Chondrocyte (in vitro differentiated cells): ENCODE measurements at regions not wholly inside any gene's neighbourhood (a gene's known extent, or its start where the extent isn't known, plus 50 kb on each side); places are given as distances from the start of the nearest gene placed in this dataset.

Experiments
- DNase-seq: peaks from one replicate; pipeline ENCODE4 v3.0.0; 2021; ENCODE audit warnings: mixed read lengths, low spot score
- H3K27ac Mint-ChIP-seq: one replicate; pipeline ENCODE4 v1.8.0; 2021; ENCODE audit warnings: mild to moderate bottlenecking, moderate library complexity, mixed read lengths; ENCODE audit not compliant: unreplicated experiment
- H3K27me3 Mint-ChIP-seq: 2 replicates; pipeline ENCODE4 v1.8.0; 2021; ENCODE audit warnings: low read depth, mixed read lengths
- H3K36me3 Mint-ChIP-seq: 2 replicates; pipeline ENCODE4 v1.8.0; 2021; ENCODE audit warnings: low read depth, mixed read lengths
- H3K4me1 Mint-ChIP-seq: 2 replicates; pipeline ENCODE4 v1.8.0; 2021; ENCODE audit warnings: low read depth, mild to moderate bottlenecking, mixed read lengths
- H3K4me3 Mint-ChIP-seq: one replicate; pipeline ENCODE4 v1.8.0; 2021; ENCODE audit warnings: mild to moderate bottlenecking, moderate library complexity, mixed read lengths; ENCODE audit not compliant: unreplicated experiment
- H3K9me3 Mint-ChIP-seq: 2 replicates; pipeline ENCODE4 v1.8.0; 2021; ENCODE audit warnings: low read depth, mixed read lengths
- TF ChIP-seq, protein P1 (sequence below): fragments of 200-600 bp; sonication (generic); IDR thresholded peaks from 2 replicates; pipeline ENCODE4 v1.5.0; 2021; ENCODE audit warnings: antibody characterized with exemption, mild to moderate bottlenecking, moderate library complexity

- no peak for DNase-seq
- TF ChIP-seq, protein P1, sequence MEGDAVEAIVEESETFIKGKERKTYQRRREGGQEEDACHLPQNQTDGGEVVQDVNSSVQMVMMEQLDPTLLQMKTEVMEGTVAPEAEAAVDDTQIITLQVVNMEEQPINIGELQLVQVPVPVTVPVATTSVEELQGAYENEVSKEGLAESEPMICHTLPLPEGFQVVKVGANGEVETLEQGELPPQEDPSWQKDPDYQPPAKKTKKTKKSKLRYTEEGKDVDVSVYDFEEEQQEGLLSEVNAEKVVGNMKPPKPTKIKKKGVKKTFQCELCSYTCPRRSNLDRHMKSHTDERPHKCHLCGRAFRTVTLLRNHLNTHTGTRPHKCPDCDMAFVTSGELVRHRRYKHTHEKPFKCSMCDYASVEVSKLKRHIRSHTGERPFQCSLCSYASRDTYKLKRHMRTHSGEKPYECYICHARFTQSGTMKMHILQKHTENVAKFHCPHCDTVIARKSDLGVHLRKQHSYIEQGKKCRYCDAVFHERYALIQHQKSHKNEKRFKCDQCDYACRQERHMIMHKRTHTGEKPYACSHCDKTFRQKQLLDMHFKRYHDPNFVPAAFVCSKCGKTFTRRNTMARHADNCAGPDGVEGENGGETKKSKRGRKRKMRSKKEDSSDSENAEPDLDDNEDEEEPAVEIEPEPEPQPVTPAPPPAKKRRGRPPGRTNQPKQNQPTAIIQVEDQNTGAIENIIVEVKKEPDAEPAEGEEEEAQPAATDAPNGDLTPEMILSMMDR: no peak
- Mint-ChIP-seq H3K27me3 (no peaks in the 10 kb centered on the region), H3K9me3 (no peaks in the 10 kb centered on the region), H3K4me3 (no peak overlapping the region), H3K4me1 (no peaks in the 10 kb centered on the region), H3K36me3 (peaks cover 3% of the 10 kb centered on the region), H3K27ac (no peak overlapping the region)
These were observed 95.4 kb downstream of the PXDC1 start for GRCh38 chr6:3656076-3656475.

DNA sequence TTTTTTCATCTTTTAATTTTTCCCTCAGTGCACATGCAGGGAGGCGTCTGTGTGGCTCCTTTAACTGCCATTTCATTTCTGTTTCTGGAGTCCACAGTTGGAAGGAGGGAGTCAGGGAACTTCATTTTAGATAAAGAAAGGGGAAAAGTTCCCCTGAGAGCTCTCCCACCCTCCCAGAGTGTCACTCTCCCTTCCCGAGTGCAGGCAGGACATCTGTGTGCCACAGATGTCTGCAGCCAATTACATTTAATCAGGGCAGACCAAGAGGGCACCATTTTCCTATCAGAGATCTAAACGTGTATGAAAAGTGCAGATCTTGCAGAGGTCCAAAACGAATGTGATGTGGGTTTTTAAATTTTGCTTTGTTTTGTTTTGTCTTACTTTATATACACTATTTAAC lies 96.6 kb downstream of the PXDC1 start:
- Mint-ChIP-seq H3K4me3 (no peak overlapping the region), H3K36me3 (peaks cover 3% of the 10 kb centered on the region), H3K4me1 (no peaks in the 10 kb centered on the region), H3K27me3 (no peaks in the 10 kb centered on the region), H3K27ac (no peak overlapping the region), H3K9me3 (no peaks in the 10 kb centered on the region)
- TF ChIP-seq, protein P1: no peak
- no peak for DNase-seq

- TF ChIP-seq, protein P1: no peak
- no peaks in the 10 kb centered on the region for H3K4me1 Mint-ChIP-seq
- no peaks in the 10 kb centered on the region for H3K9me3 Mint-ChIP-seq
- H3K36me3 Mint-ChIP-seq: peaks cover 3% of the 10 kb centered on the region
- no peaks in the 10 kb centered on the region for H3K27me3 Mint-ChIP-seq
- H3K4me3 Mint-ChIP-seq: no peak overlapping the region
- no peak overlapping the region for H3K27ac Mint-ChIP-seq
- DNase-seq: no peak
These were observed 97.1 kb downstream of the PXDC1 start for GRCh38 chr6:3654436-3654835.

DNA sequence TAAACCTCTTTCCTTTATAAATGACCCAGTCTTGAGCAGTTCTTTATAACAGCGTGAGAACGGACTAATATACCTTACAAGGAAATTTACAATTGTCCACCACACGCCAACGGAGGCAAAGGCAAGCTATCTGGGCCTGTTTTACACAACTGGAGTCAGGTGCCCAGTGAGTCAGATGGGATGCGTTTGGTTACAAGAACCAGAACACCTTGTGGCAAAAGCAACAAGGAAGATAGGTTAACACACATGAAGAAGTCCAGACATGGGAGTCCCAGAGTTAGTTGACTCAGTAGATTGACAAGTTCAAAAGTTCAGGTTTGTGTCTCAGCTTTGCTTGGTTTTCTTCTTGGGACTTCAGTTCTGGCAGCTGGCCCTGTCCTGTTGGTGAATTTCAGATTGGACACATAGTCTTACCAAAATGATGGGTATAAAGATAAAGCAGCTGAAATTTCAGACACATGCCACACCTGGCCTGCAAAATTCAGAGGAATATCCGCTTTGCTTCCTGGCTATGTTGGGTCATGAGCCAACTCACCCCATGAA lies 97.9 kb downstream of the PXDC1 start:
- no peak overlapping the region for H3K27ac Mint-ChIP-seq
- TF ChIP-seq, protein P1: no peak
- no peak for DNase-seq
- H3K27me3 Mint-ChIP-seq: no peaks in the 10 kb centered on the region
- no peak overlapping the region for H3K4me3 Mint-ChIP-seq
- peaks cover 3% of the 10 kb centered on the region for H3K36me3 Mint-ChIP-seq
- no peaks in the 10 kb centered on the region for H3K9me3 Mint-ChIP-seq
- H3K4me1 Mint-ChIP-seq: no peaks in the 10 kb centered on the region

DNA sequence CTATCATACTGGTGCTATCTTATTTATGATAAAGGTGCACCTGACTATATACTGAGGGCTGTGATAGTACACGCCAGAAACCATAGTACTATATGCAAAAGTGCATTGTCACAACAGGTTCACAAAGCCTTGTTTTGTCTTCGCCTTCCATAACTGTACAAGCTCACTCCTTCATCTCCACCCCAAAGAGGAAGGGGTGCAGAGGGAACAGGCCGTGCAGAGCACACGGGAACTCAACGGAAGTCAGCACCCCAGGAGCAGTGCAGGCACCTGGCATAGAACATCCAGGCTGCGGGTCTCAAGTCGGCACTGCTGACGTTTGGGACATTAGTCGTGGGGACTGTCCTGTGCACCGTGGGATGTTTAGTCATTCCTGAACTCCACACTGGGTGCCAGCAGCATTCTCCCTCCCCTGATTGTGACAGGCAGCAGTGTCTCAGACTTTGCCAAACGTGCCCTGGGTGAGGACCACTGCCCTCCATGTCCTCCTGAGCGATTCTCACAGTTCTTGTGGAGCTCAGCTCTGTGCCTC lies 99.7 kb downstream of the PXDC1 start:
- Mint-ChIP-seq H3K9me3 (no peaks in the 10 kb centered on the region), H3K4me3 (no peak overlapping the region), H3K27me3 (no peaks in the 10 kb centered on the region), H3K27ac (no peak overlapping the region), H3K4me1 (no peaks in the 10 kb centered on the region), H3K36me3 (peaks cover 3% of the 10 kb centered on the region)
- TF ChIP-seq, protein P1: no peak
- no peak for DNase-seq
